Left ventricle myocardium inferior (tissue), 1 donor: ENCODE measurements at regions not wholly inside any gene's neighbourhood (a gene's known extent, or its start where the extent isn't known, plus 50 kb on each side); places are given as distances from the start of the nearest gene placed in this dataset.
"Not testable (repeated sequence)": the region's sequence is repeated elsewhere in the genome, so short reads cannot be mapped to it uniquely, and the experiment has no call there.

Experiments
- DNase-seq: peaks from one replicate; pipeline ENCODE4 v3.0.0-alpha.2; 2020
- H3K27ac ChIP-seq: fragments of 200-600 bp; replicated peaks from 2 replicates; pipeline ENCODE4 v1.8.0; 2021
- H3K27me3 ChIP-seq: fragments of 200-600 bp; 2 replicates; pipeline ENCODE4 v1.8.0; 2021; ENCODE audit warnings: low read depth
- H3K36me3 ChIP-seq: fragments of 200-600 bp; 2 replicates; pipeline ENCODE4 v1.8.0; 2021
- H3K4me1 ChIP-seq: fragments of 200-600 bp; 2 replicates; pipeline ENCODE4 v1.8.0; 2021
- H3K4me3 ChIP-seq: fragments of 200-600 bp; 2 replicates; pipeline ENCODE4 v1.8.0; 2021; ENCODE audit warnings: mild to moderate bottlenecking, moderate library complexity
- H3K9me3 ChIP-seq: fragments of 200-600 bp; replicated peaks from 2 replicates; pipeline ENCODE4 v1.8.0; 2021
- CTCF ChIP-seq: fragments of 200-600 bp; IDR thresholded peaks from 2 replicates; pipeline ENCODE4 v1.8.0; 2021; ENCODE audit warnings: antibody characterized with exemption, mild to moderate bottlenecking, borderline replicate concordance
- intact Hi-C: fragments of 100-400 bp; cut with micrococcal nuclease; formaldehyde crosslinking; loops from one replicate; pipeline ENCODE4 v1.11.0; 2022
- donor health status: DM: no; HTN: yes; CAD: no; lungs with severe emphysema.

- H3K4me1 ChIP-seq, result no peaks in the 10 kb centered on the region
- no peak for DNase-seq
- H3K27ac ChIP-seq, result no peak overlapping the region
- no peak for TF ChIP-seq CTCF
- no peaks in the 10 kb centered on the region for H3K27me3 ChIP-seq
- H3K36me3 ChIP-seq, result no peaks in the 10 kb centered on the region
- intact Hi-C loops, result no loop called here
- no peak overlapping the region for H3K4me3 ChIP-seq
- no peaks in the 10 kb centered on the region for H3K9me3 ChIP-seq
These were observed 150.7 kb upstream of the SLC7A11 start for GRCh38 chr4:138392751-138393308.

DNA sequence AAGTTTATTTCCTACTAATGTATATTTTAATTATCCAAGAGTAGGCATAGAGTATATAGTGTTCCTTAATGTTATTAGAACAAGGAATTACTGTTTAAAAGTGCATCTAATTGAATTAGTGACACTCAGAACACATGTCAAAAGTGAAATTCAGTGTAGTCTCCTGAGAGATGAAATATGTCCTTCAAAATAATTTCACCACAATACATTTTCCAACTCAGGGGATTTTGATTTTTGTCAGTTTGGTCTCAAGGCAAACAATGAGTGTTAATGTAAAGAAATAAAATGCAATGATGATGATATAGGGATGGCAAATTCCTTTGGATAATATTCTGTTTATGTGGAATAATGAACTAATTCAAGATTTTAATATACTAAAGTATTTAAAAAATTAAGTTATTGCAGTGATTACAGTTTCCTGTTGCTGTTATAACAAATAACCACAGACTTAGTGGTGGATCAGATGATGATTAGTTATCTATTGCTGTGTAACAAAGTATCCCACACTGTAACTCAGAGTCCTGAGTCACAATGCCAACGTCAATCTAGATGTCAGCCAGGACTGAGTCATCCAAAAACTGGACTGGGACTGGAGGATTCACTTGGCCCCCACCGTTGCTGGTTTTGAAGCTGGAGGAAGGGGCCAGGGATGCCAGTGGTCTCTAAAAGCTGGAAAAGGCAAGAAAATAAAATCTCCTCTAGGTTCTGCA lies 148.0 kb upstream of the SLC7A11 start:
- no peak overlapping the region for H3K4me3 ChIP-seq
- no peak for DNase-seq
- H3K9me3 ChIP-seq, result no peaks in the 10 kb centered on the region
- no peak for TF ChIP-seq CTCF
- H3K27ac ChIP-seq, result no peak overlapping the region
- H3K27me3 ChIP-seq, result no peaks in the 10 kb centered on the region
- intact Hi-C loops, result no loop called here
- no peaks in the 10 kb centered on the region for H3K4me1 ChIP-seq
- H3K36me3 ChIP-seq, result no peaks in the 10 kb centered on the region

GRCh38 chr4:138374947-138375346 lies 132.8 kb upstream of the SLC7A11 start:
- Histone ChIP-seq H3K4me3 (no peak overlapping the region), H3K27me3 (no peaks in the 10 kb centered on the region), H3K4me1 (no peaks in the 10 kb centered on the region), H3K36me3 (no peaks in the 10 kb centered on the region), H3K27ac (no peak overlapping the region), H3K9me3 (peaks cover 33% of the 10 kb centered on the region)
- intact Hi-C loops, result no loop called here
- no peak for DNase-seq
- TF ChIP-seq CTCF, result no peak

DNA sequence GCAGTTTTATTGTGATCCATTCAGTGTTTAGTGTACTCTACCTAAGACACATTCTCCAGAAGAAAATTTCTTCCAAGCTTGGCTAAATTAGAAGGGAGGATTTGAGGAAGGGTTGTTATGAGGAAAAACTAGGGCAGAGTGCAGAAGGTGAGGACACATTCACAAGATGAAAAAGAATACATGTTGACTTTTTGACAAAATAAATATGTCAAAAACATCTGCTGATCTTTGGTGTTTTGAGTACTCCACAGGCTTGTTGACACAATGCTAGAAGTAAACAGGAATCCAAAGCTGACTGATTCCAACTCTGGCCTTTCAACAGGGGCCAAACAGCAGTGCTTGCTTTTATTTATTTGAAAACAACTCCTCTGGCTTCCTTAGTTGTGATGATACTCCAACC lies 125.8 kb upstream of the SLC7A11 start:
- DNase-seq, result no peak
- Histone ChIP-seq H3K27ac (no peak overlapping the region), H3K36me3 (no peaks in the 10 kb centered on the region), H3K27me3 (no peaks in the 10 kb centered on the region), H3K9me3 (peaks cover 8% of the 10 kb centered on the region), H3K4me1 (no peaks in the 10 kb centered on the region), H3K4me3 (no peak overlapping the region)
- intact Hi-C loops, result no loop called here
- no peak for TF ChIP-seq CTCF

DNA sequence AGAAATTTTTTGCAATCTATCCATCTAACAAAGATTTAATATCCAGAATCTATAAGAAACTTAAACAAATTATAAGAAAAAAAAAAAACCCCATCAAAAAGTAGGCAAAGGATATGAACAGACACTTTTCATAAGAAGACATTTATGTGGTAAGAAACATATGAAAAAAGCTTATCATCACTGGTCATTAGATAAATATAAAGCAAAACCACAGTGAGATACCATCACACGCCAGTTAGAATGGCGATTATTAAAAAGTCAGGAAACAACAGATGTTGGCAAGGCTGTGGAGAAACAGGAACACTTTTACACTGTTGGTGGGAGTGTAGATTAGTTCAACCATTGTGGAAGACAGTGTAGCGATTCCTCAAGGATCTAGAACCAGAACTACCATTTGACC lies 110.3 kb upstream of the SLC7A11 start:
- H3K4me1 ChIP-seq, H3K27me3 ChIP-seq, H3K27ac ChIP-seq, DNase-seq, intact Hi-C loops, H3K4me3 ChIP-seq, H3K36me3 ChIP-seq: not testable (repeated sequence)
- H3K9me3 ChIP-seq, result peaks cover 39% of the 10 kb centered on the region

GRCh38 chr4:138348055-138348454 lies 105.9 kb upstream of the SLC7A11 start:
- Histone ChIP-seq H3K4me1 (no peaks in the 10 kb centered on the region), H3K9me3 (peaks cover 8% of the 10 kb centered on the region), H3K27ac (no peak overlapping the region), H3K27me3 (no peaks in the 10 kb centered on the region), H3K4me3 (no peak overlapping the region), H3K36me3 (no peaks in the 10 kb centered on the region)
- no peak for DNase-seq
- TF ChIP-seq CTCF, result no peak
- intact Hi-C loops, result no loop called here
